ENCODE measurements at regions not wholly inside any gene's neighbourhood (a gene's known extent, or its start where the extent isn't known, plus 50 kb on each side); places are given as distances from the start of the nearest gene placed in this dataset.
"Not testable (repeated sequence)": the region's sequence is repeated elsewhere in the genome, so short reads cannot be mapped to it uniquely, and the experiment has no call there.

GRCh38 chr9:104313396-104314110 lies 190.5 kb upstream of the OR13F1 start:
- H2AK5ac ChIP-seq (ENCODE audit: insufficient read length, low read length), result no peak overlapping the region
- no peak overlapping the region for H2BK15ac ChIP-seq (ENCODE audit: low read depth, low read length)
- Mint-ChIP-seq H3K27ac (no peak overlapping the region), H3K36me3 (ENCODE audit: insufficient read depth in 1 of 3, low read depth in 3 of 3) (peaks cover 1 to 7% (median 5%) of the 10 kb centered on the region in 3 experiments; a peak in 4 of 7 replicates), H3K4me1 (no peaks in the 10 kb centered on the region), H3K4me3 (no peak overlapping the region), H3K9me3 (peaks cover 8 to 10% of the 10 kb centered on the region in 2 experiments), H3K27me3 (ENCODE audit: low read depth) (peaks cover 2% of the 10 kb centered on the region)
- no peak for DNase-seq
- no peak overlapping the region for H4K91ac ChIP-seq (ENCODE audit: insufficient read length, low read depth, low read length)
- H3K18ac ChIP-seq (ENCODE audit: insufficient read length, low read depth, low read length), result no peak overlapping the region
- no peak overlapping the region for H2BK12ac ChIP-seq (ENCODE audit: insufficient read length, low read depth, low read length)
- no peak overlapping the region for H4K8ac ChIP-seq (replicated peaks; ENCODE audit: insufficient read length, low read depth, low read length)
- no peak overlapping the region for H3K27ac ChIP-seq (ENCODE audit: insufficient read length, low read depth, low read length)
- H2BK5ac ChIP-seq (ENCODE audit: insufficient read length, low read length), result no peak overlapping the region
- no peaks in the 10 kb centered on the region for H3K4me1 ChIP-seq (ENCODE audit: insufficient read depth, low read length)
- H3K14ac ChIP-seq (ENCODE audit: insufficient read depth, low read length), result no peak overlapping the region
- no peak overlapping the region for H2BK20ac ChIP-seq (ENCODE audit: low read depth, low read length, poor library complexity, severe bottlenecking)
- no peaks in the 10 kb centered on the region for H3K79me1 ChIP-seq (ENCODE audit: insufficient read depth, low read depth, low read length, poor library complexity, severe bottlenecking)
- no peaks in the 10 kb centered on the region for H3K9me3 ChIP-seq (ENCODE audit: control insufficient read depth, low read depth, low read length)
- H3K23ac ChIP-seq (ENCODE audit: insufficient read length, low read depth, low read length), result no peak overlapping the region
- H3K23me2 ChIP-seq (ENCODE audit: insufficient read length, low read depth, low read length, poor library complexity, severe bottlenecking), result no peaks in the 10 kb centered on the region
- H3K79me2 ChIP-seq (ENCODE audit: insufficient read depth, low read length), result no peaks in the 10 kb centered on the region
- no peak overlapping the region for H2AFZ ChIP-seq (ENCODE audit: low read length)
- no peak overlapping the region for H3K4ac ChIP-seq (ENCODE audit: low read depth, low read length)
- WGBS (ENCODE audit: extremely low coverage, insufficient read length, low lambda C conversion rate), result no CpG with 5 or more reads among the region's 5 CpGs
- TF ChIP-seq CTCF (conservative IDR thresholded peaks at IDR 0.05), result no peak
- H3K4me2 ChIP-seq (ENCODE audit: insufficient read depth, insufficient read length, low read length), result no peak overlapping the region
- no peak overlapping the region for H3K56ac ChIP-seq (ENCODE audit: insufficient read length, low read depth, low read length)
- no peak overlapping the region for H4K5ac ChIP-seq (ENCODE audit: insufficient read length, low read depth, low read length)
- no peak overlapping the region for H2BK120ac ChIP-seq (ENCODE audit: low read depth, low read length, poor library complexity, severe bottlenecking)
- no peaks in the 10 kb centered on the region for H3K27me3 ChIP-seq (ENCODE audit: insufficient read depth, low read length)
- no peaks in the 10 kb centered on the region for H4K20me1 ChIP-seq (ENCODE audit: control insufficient read depth, insufficient read depth, insufficient read length)
- H3T11ph ChIP-seq (ENCODE audit: low read length), result no peak overlapping the region
- no peak overlapping the region for H3K9ac ChIP-seq (ENCODE audit: extremely low read depth, insufficient read length, low read length)

- H3K18ac ChIP-seq (ENCODE audit: insufficient read length, low read depth, low read length); H3K27ac ChIP-seq (ENCODE audit: insufficient read length, low read depth, low read length); H3K9ac ChIP-seq (ENCODE audit: extremely low read depth, insufficient read length, low read length); DNase-seq; H2BK12ac ChIP-seq (ENCODE audit: insufficient read length, low read depth, low read length); H3K9me3 ChIP-seq (ENCODE audit: control insufficient read depth, low read depth, low read length); H3K4me1 Mint-ChIP-seq; H3K79me1 ChIP-seq (ENCODE audit: insufficient read depth, low read depth, low read length, poor library complexity, severe bottlenecking); H2BK120ac ChIP-seq (ENCODE audit: low read depth, low read length, poor library complexity, severe bottlenecking); H3K27me3 Mint-ChIP-seq (ENCODE audit: low read depth); H3K4me2 ChIP-seq (ENCODE audit: insufficient read depth, insufficient read length, low read length); H2BK15ac ChIP-seq (ENCODE audit: low read depth, low read length); H3K14ac ChIP-seq (ENCODE audit: insufficient read depth, low read length); H3K56ac ChIP-seq (ENCODE audit: insufficient read length, low read depth, low read length); H2AK5ac ChIP-seq (ENCODE audit: insufficient read length, low read length); H2BK20ac ChIP-seq (ENCODE audit: low read depth, low read length, poor library complexity, severe bottlenecking); H3K4ac ChIP-seq (ENCODE audit: low read depth, low read length); H2BK5ac ChIP-seq (ENCODE audit: insufficient read length, low read length); H3K36me3 Mint-ChIP-seq (ENCODE audit: insufficient read depth in 1 of 3, low read depth in 3 of 3); H3K27ac Mint-ChIP-seq; H4K5ac ChIP-seq (ENCODE audit: insufficient read length, low read depth, low read length); H3K23ac ChIP-seq (ENCODE audit: insufficient read length, low read depth, low read length); H3K4me1 ChIP-seq (ENCODE audit: insufficient read depth, low read length); H2AFZ ChIP-seq (ENCODE audit: low read length); H4K8ac ChIP-seq (replicated peaks; ENCODE audit: insufficient read length, low read depth, low read length); H3K4me3 Mint-ChIP-seq; H4K91ac ChIP-seq (ENCODE audit: insufficient read length, low read depth, low read length); H3K79me2 ChIP-seq (ENCODE audit: insufficient read depth, low read length); H3K23me2 ChIP-seq (ENCODE audit: insufficient read length, low read depth, low read length, poor library complexity, severe bottlenecking); H3T11ph ChIP-seq (ENCODE audit: low read length); H4K20me1 ChIP-seq (ENCODE audit: control insufficient read depth, insufficient read depth, insufficient read length); H3K27me3 ChIP-seq (ENCODE audit: insufficient read depth, low read length): not testable (repeated sequence)
- H3K9me3 Mint-ChIP-seq, result peaks cover 8 to 10% of the 10 kb centered on the region in 2 experiments
- WGBS (ENCODE audit: extremely low coverage, insufficient read length, low lambda C conversion rate), result no CpG with 5 or more reads among the region's 50 CpGs
Observed at GRCh38 chr9:104316201-104317009, 187.7 kb upstream of the OR13F1 start.

Data from H9 (cell line).